H1 (cell line): ENCODE measurements at regions not wholly inside any gene's neighbourhood (a gene's known extent, or its start where the extent isn't known, plus 50 kb on each side); places are given as distances from the start of the nearest gene placed in this dataset.
"Not testable (repeated sequence)": the region's sequence is repeated elsewhere in the genome, so short reads cannot be mapped to it uniquely, and the experiment has no call there.

Experiments
- CTCF ChIA-PET: fragments of 300-600 bp; sonication (Branson Sonifier 250); formaldehyde crosslinking; loops from one replicate; lab custom pipeline; 2021; ENCODE audit not compliant: partially characterized antibody; lab: Charles Lee
- POLR2A ChIA-PET: fragments of 300-600 bp; sonication (Branson Sonifier 250); formaldehyde crosslinking; loops from one replicate; lab custom pipeline; 2021; ENCODE audit warnings: inconsistent platforms; ENCODE audit not compliant: partially characterized antibody; lab: Charles Lee
- DNase-seq, 2 experiments: peaks; one replicate each; pipeline versions ENCODE4 v3.0.0 to v3.0.0-alpha.2; 2010 to 2022; ENCODE audit warnings: low spot score in 2 of 2, low read depth in 1 of 2, mixed read lengths in 1 of 2
- FAIRE-seq: peaks from 2 replicates; lab custom pipeline; 2011; peaks lifted over from hg19 to GRCh38; lab: Jason Lieb, UNC
- H2AFZ ChIP-seq: 2 replicates; pipeline ENCODE4 v1.8.1; 2012; ENCODE audit warnings: low read length, inconsistent platforms
- H2AK5ac ChIP-seq: 2 replicates; pipeline ENCODE4 v1.6.1; 2013; ENCODE audit warnings: low read depth, low read length
- H2BK120ac ChIP-seq: replicated peaks from 2 replicates; pipeline ENCODE3; 2013; ENCODE audit warnings: low read depth, low read length, inconsistent platforms
- H2BK12ac ChIP-seq: 2 replicates; pipeline ENCODE4 v1.6.1; 2013; ENCODE audit warnings: low read depth, low read length
- H2BK15ac ChIP-seq: 2 replicates; pipeline ENCODE4 v1.6.1; 2013; ENCODE audit warnings: low read length
- H2BK20ac ChIP-seq: 2 replicates; pipeline ENCODE4 v1.6.1; 2013; ENCODE audit warnings: low read length
- H2BK5ac ChIP-seq: 2 replicates; pipeline ENCODE4 v1.6.1; 2013; ENCODE audit warnings: low read depth, low read length
- H3K14ac ChIP-seq: 2 replicates; pipeline ENCODE4 v1.6.1; 2013; ENCODE audit warnings: inconsistent platforms; ENCODE audit not compliant: insufficient read length
- H3K18ac ChIP-seq: 2 replicates; pipeline ENCODE4 v1.6.1; 2013; ENCODE audit warnings: low read length; ENCODE audit errors: extremely low read depth
- H3K23ac ChIP-seq: 2 replicates; pipeline ENCODE4 v1.6.1; 2013; ENCODE audit warnings: inconsistent platforms; ENCODE audit not compliant: insufficient read length
- H3K23me2 ChIP-seq: 2 replicates; pipeline ENCODE4 v1.6.1; 2013; ENCODE audit warnings: low read depth, low read length
- H3K27ac ChIP-seq: 2 replicates; pipeline ENCODE4 v1.6.1; 2011; ENCODE audit warnings: low read depth, low read length, inconsistent platforms
- H3K27me3 ChIP-seq, 4 experiments: replicated peaks in 1 of 4; 1 replicate in 1 of 4; 2 replicates in 3 of 4; pipeline versions ENCODE4 v1.6.1 to v1.8.1; 2011 to 2013; ENCODE audit warnings: low read length in 3 of 4, mild to moderate bottlenecking in 3 of 4, inconsistent platforms in 2 of 4, mixed read lengths in 2 of 4, moderate library complexity in 1 of 4; ENCODE audit not compliant: control insufficient read depth in 3 of 4, insufficient read depth in 3 of 4; ENCODE audit errors: extremely low read depth in 1 of 4
- H3K36me3 ChIP-seq, 4 experiments: 2 replicates each; pipeline versions ENCODE4 v1.6.1 to v1.8.1; 2011 to 2013; ENCODE audit warnings: mild to moderate bottlenecking in 4 of 4, low read length in 3 of 4, moderate library complexity in 2 of 4, control low read depth in 1 of 4, inconsistent platforms in 1 of 4; ENCODE audit not compliant: insufficient read depth in 4 of 4, control insufficient read depth in 2 of 4
- H3K4ac ChIP-seq: replicated peaks from 2 replicates; pipeline ENCODE3; 2013; ENCODE audit warnings: low read length, low read depth, mixed read lengths, inconsistent platforms; ENCODE audit not compliant: insufficient read length
- H3K4me1 ChIP-seq, 4 experiments: replicated peaks in 1 of 4; 1 replicate in 1 of 4; 2 replicates in 3 of 4; pipeline versions ENCODE4 v1.6.1 to v1.8.1; 2011 to 2013; ENCODE audit warnings: low read length in 3 of 4, inconsistent platforms in 2 of 4, mixed read lengths in 1 of 4; ENCODE audit not compliant: insufficient read depth in 4 of 4, control insufficient read depth in 3 of 4
- H3K4me2 ChIP-seq, 2 experiments: 2 replicates each; pipeline versions ENCODE4 v1.6.1 to v1.8.1; 2011 to 2013; ENCODE audit warnings: low read depth in 2 of 2, low read length in 2 of 2, control low read depth in 1 of 2, inconsistent platforms in 1 of 2, mild to moderate bottlenecking in 1 of 2; ENCODE audit not compliant: insufficient read depth in 1 of 2
- H3K4me3 ChIP-seq, 4 experiments: fragments of 200-600, 300-600 bp in 1 of 4; sonication (generic), shearing (Covaris generic), sonication (Bioruptor Twin) in 1 of 4; 2 replicates each; pipeline versions ENCODE4 v1.5.1 to v1.8.1; 2011 to 2016; ENCODE audit warnings: low read length in 4 of 4, low read depth in 3 of 4, control low read depth in 2 of 4, inconsistent platforms in 2 of 4, mild to moderate bottlenecking in 2 of 4, mixed read lengths in 1 of 4, moderate library complexity in 1 of 4; ENCODE audit not compliant: insufficient read depth in 2 of 4; ENCODE audit errors: extremely low read depth in 1 of 4
- H3K56ac ChIP-seq: replicated peaks from 2 replicates; pipeline ENCODE3; 2013; ENCODE audit warnings: low read depth, mild to moderate bottlenecking, mixed read lengths, low read length, inconsistent platforms; ENCODE audit not compliant: insufficient read length
- H3K79me1 ChIP-seq: 2 replicates; pipeline ENCODE4 v1.6.1; 2013; ENCODE audit warnings: low read depth, low read length, control low read depth
- H3K79me2 ChIP-seq, 2 experiments: 2 replicates each; pipeline versions ENCODE4 v1.6.1 to v1.8.1; 2012 to 2013; ENCODE audit warnings: low read length in 2 of 2, mild to moderate bottlenecking in 2 of 2, inconsistent platforms in 1 of 2; ENCODE audit not compliant: insufficient read depth in 2 of 2, control insufficient read depth in 1 of 2
- H3K9ac ChIP-seq, 4 experiments: replicated peaks in 1 of 4; 1 replicate in 1 of 4; 2 replicates in 3 of 4; pipeline versions ENCODE4 v1.6.1 to v1.8.1; 2011 to 2013; ENCODE audit warnings: low read depth in 3 of 4, low read length in 3 of 4, control low read depth in 2 of 4, mild to moderate bottlenecking in 2 of 4, moderate library complexity in 2 of 4, inconsistent platforms in 1 of 4; ENCODE audit errors: extremely low read depth in 1 of 4
- H3K9me3 ChIP-seq, 2 experiments: 2 replicates each; pipeline versions ENCODE4 v1.6.1 to v1.8.1; 2012 to 2013; ENCODE audit warnings: mild to moderate bottlenecking in 2 of 2, moderate library complexity in 2 of 2, control low read depth in 1 of 2, inconsistent platforms in 1 of 2, low read depth in 1 of 2, low read length in 1 of 2, mixed read lengths in 1 of 2; ENCODE audit not compliant: insufficient read depth in 2 of 2
- H4K20me1 ChIP-seq, 2 experiments: replicated peaks in 1 of 2; 2 replicates each; pipeline versions ENCODE3 to v1.8.1; 2011 to 2013; ENCODE audit warnings: inconsistent platforms in 2 of 2, low read length in 2 of 2, mild to moderate bottlenecking in 1 of 2; ENCODE audit not compliant: insufficient read depth in 2 of 2, control insufficient read depth in 1 of 2
- H4K5ac ChIP-seq: 2 replicates; pipeline ENCODE4 v1.6.1; 2013; ENCODE audit warnings: low read length, low read depth, mixed read lengths, inconsistent platforms; ENCODE audit not compliant: insufficient read length
- H4K8ac ChIP-seq: 2 replicates; pipeline ENCODE4 v1.8.0; 2013; ENCODE audit warnings: mild to moderate bottlenecking, moderate library complexity, low read length, inconsistent platforms; ENCODE audit not compliant: insufficient read depth; ENCODE audit errors: extremely low read depth
- H4K91ac ChIP-seq: replicated peaks from 2 replicates; pipeline ENCODE3; 2013; ENCODE audit warnings: low read length, mixed read lengths, inconsistent platforms; ENCODE audit not compliant: insufficient read length
- WGBS, 2 experiments: shearing (Covaris generic) in 1 of 2; methylation state at CpG; one replicate each; pipeline versions ENCODE4 v1.1.6 to v1.1.7; 2013 to 2015; ENCODE audit warnings: low lambda C conversion rate in 2 of 2, mixed read lengths in 2 of 2, inconsistent platforms in 1 of 2, low coverage in 1 of 2, missing lambda C conversion rate in 1 of 2; ENCODE audit not compliant: insufficient replicate concordance in 2 of 2, insufficient coverage in 1 of 2, insufficient read length in 1 of 2; ENCODE audit errors: extremely low coverage in 1 of 2, missing lambda C conversion rate in 1 of 2; 5-methylcytosine and 5-hydroxymethylcytosine counted together

DNA sequence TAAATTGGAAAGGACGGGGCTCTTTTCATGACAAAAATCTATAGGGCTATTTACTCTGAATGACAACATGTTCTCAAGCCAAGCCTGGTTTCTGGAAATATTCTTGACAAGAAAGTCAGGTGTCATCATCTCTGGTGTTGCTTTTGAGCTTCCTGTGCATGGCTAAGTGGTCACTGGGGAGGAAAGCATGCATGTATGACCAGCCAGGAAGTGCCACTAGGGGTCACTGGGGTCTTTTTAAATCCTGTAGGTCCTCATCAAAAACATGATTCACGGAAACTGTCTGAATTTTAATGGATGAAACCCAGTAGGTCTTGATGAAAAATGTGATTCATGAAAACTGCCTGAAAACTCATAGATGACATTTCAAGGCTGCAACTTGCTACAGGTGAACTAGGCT is 80.1 kb downstream of the CDY2B start:
- CTCF ChIA-PET, H3K9ac ChIP-seq, H3K56ac ChIP-seq, H3K4ac ChIP-seq, H3K23ac ChIP-seq, H4K8ac ChIP-seq, H4K91ac ChIP-seq, H2BK5ac ChIP-seq, H2BK12ac ChIP-seq, H2AK5ac ChIP-seq, H2AFZ ChIP-seq, H4K20me1 ChIP-seq, FAIRE-seq, DNase-seq, H2BK15ac ChIP-seq, POLR2A ChIA-PET, H3K79me2 ChIP-seq, H3K23me2 ChIP-seq, H2BK120ac ChIP-seq, H2BK20ac ChIP-seq, H3K18ac ChIP-seq, H3K9me3 ChIP-seq, H3K4me1 ChIP-seq, H3K79me1 ChIP-seq, H3K4me2 ChIP-seq, H3K27me3 ChIP-seq, H3K36me3 ChIP-seq, H3K14ac ChIP-seq, H4K5ac ChIP-seq, H3K4me3 ChIP-seq, H3K27ac ChIP-seq: not testable (repeated sequence)
- WGBS, 2 experiments, result no CpG with 5 or more reads among the region's 2 CpGs

GRCh38 chrY:17787214-17787613 is 92.8 kb downstream of the CDY2B start:
- POLR2A ChIA-PET, result not testable (repeated sequence)

More at GRCh38 chrY:17787214-17787613, 92.8 kb downstream of the CDY2B start:
- H2AK5ac ChIP-seq, H2BK12ac ChIP-seq, H3K4me1 ChIP-seq, H3K56ac ChIP-seq, H3K14ac ChIP-seq, H3K79me2 ChIP-seq, H2BK20ac ChIP-seq, H3K9me3 ChIP-seq, H3K36me3 ChIP-seq, H3K9ac ChIP-seq, FAIRE-seq, H2BK120ac ChIP-seq, H3K79me1 ChIP-seq, H2BK15ac ChIP-seq, H3K27me3 ChIP-seq, H4K5ac ChIP-seq, H3K23me2 ChIP-seq, H4K8ac ChIP-seq, H3K4me2 ChIP-seq, H3K18ac ChIP-seq, H2BK5ac ChIP-seq, H3K23ac ChIP-seq, H3K4ac ChIP-seq, H3K27ac ChIP-seq, CTCF ChIA-PET, H4K20me1 ChIP-seq, H3K4me3 ChIP-seq, H2AFZ ChIP-seq, H4K91ac ChIP-seq, DNase-seq: not testable (repeated sequence)
- no CpG with 5 or more reads among the region's 3 CpGs for WGBS, 2 experiments
